HG03039 (cell line): ENCODE measurements at regions not wholly inside any gene's neighbourhood (a gene's known extent, or its start where the extent isn't known, plus 50 kb on each side); places are given as distances from the start of the nearest gene placed in this dataset.
"Not testable (repeated sequence)": the region's sequence is repeated elsewhere in the genome, so short reads cannot be mapped to it uniquely, and the experiment has no call there.

ENCODE experiments used
- ATAC-seq: cut with Tn5 transposase; IDR thresholded peaks from one replicate; pipeline ENCODE4 v1.9.1; 2021; ENCODE audit warnings: mild to moderate bottlenecking, moderate library complexity; ENCODE audit not compliant: unreplicated experiment

DNA sequence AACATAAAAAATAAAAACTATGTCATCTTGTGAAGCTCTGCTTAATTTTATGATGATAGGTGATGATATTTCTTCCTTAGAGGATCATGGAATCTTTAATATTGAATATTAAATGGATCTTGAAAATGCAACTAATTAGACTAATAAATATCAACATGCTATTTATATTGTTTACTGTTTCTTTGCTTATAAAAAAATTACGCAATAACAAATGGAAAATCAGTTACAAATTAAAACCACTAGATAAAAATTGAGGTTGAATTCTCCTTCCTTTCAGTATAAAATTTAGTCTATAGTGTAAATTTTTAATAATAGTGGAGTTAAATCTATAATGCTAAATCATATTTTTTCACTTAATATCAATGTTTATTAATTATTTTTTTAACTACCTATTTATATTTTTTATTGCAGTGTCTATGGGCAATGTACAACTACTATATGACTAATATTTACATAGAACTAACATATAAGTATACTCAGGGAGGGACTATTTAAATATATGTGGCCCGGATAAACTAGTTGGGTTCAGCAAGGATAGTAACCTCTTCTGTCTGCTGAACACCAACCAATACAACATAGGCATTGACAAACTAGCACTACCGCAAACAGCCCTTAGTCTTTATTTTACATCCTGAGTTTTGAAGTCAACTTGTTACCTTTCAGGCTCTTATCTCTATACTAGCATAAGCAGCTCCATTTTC, 628.0 kb downstream of the EFNB2 start:
- ATAC-seq = no peak

DNA sequence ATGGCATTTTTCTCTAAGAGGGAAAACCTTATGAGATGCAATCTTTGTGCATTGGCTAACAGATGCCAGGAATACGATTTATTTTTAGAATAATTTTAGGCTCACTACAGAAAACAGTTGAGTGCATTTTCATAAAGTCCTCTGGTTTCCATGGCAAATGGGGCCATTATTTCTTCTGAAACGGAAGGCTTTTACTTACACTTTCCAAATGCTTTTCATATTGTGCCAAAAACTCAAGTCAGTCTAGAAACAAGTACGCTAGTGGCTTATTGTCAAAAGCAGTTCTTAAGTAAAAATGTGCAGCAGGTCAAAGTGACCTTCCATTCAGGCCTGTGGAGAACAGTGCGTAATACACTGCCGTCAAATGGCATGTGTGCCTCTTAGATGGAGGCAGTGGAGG, 628.7 kb downstream of the EFNB2 start:
- ATAC-seq = no peak

DNA sequence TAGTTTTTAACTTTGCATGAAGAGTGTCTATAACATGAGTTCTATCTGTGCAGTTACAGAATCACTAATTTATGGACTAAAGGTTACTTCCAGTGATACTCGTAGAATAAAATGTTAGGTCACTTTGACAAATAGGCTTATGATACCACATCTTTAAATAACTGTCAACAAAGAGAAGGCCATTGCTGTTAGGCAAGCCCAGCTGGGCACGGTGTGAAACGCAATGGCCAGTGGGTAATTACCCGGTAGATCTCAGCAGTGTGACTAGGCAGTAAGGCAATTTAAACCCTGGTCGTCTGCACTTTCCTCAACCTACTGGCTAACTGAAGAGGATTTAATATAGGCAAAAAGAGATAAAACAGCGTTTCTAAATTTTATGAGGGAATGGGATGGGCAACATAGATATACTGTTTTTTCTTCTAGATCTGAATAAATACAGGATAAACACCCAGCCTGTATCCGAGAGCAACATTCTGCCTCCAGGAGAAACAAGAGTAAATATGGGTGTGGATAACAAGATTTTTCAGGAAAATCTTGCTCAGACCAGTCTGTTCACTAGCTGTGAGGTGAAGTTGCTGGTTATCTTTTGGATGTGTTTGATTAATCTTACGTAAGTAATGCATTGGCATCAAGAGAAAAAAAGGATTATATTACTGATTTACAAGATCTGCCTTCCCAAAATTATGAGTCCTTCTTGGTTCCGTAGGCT, 631.3 kb downstream of the EFNB2 start:
- ATAC-seq = no peak

DNA sequence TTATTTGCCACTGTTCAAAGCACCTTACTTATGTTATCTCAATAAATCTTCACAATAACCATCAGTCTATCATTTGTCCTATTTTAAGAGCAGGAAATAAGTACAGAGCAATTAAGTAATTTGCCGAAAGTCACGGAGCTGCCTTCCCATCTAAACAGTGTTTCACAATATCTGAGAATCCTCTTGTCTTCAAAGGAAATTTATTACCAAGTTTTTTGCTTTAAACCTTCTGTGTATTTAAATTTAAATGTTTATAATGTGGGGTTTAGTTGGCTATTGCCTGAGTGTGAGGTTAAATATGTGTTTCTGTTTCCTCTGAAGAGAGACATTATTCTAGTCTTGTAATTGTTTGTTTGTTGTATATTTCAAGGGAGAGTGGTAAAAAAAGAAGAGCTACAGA, 633.1 kb downstream of the EFNB2 start:
- no peak for ATAC-seq

DNA sequence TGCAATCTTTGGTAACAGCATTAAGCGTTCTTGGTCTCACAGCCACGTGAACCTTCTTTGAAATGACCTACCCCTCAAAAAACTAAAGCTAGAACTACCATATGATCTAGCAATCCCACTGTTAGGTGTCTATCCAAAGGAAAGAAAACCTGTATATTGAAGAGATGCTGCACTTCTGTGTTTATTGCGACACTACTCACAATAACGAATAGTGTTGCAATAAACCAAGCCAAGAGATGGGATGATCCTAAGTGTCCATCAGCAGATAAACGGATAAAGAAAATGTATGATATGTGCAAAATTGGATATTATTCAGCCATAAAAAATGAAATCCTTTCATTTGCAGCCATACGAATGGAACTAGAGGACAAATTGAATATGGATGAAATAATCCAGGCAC, 637.9 kb downstream of the EFNB2 start:
- no peak for ATAC-seq

DNA sequence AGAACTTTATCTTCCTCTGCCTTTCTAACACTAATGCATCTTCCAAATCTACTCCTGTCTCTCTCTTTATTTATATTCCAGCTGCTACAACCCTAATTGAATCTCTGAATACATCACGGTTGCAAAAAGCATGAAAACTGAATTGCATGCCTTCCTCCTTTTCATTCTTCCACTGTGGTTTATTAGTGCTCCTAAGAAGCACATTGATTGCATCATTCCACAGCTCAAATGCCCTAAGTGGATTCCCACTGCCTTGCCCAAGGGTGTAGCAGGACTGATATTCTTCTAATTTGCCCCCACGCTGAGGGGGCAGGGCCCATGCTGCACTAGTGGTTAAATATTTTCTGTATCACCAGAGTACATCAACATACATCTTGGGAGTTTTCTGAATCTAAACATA, 640.8 kb downstream of the EFNB2 start:
- ATAC-seq = no peak

DNA sequence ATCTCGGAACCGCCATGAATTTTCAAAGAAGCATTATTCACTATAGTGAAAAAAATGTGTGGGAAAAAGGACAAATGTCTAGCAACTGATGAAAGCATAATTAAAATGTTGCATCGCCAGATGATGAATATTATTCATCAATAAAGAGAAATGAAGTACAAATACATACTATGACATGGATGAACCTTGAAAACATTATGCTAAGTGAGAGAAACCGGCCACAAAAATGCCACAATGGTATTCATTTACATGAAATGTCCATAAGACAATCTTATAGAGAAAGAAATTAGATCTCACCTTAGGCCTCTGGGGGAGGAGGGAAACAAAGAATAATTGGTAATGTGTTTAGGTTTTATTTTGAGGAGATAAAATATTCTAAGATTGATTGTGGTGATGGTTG, 645.0 kb downstream of the EFNB2 start:
- ATAC-seq = no peak

DNA sequence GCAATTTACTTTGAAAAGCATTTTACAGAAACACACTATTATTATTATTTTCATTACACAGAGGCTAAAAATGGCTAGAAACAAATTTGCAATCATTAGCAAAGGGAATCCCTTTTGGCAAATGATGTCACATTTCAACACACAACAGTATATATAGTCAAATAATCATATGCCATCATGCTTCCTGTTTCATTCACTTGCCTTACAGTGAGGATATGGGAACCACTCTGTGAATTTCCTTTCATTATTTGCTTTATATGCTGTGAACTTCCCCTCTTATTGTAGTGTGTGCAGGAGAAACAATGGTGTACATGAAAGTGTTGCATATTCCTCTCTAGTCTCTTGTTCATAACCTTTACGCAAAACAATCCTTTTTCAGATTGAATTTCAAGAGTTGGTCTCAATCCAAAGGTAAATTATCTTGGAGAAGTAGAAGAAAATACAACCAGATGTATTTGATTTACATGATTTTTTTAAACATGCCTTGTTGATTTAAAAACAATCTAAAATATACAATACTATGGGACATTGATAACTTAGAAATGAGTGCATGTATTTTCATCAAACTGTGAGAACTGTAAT, 657.3 kb downstream of the EFNB2 start:
- ATAC-seq = no peak

DNA sequence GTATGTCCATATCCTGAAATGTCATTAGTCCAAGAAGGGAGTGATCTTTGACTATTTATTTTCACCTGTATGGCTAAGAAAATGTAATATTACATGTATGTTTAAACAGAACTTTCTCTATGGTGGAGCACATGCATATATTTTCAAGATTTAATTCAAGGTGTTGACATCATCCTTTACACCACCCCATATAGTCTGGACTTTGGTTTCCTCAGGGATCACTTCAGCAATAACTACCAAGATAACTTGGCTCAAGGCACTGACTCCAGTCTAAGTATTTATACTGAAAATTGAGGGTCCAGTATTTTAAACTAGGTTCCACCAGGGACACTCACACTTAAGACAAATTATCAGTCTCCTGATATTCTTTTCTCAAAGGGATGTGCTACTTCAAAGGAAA, 660.6 kb downstream of the EFNB2 start:
- ATAC-seq = no peak

DNA sequence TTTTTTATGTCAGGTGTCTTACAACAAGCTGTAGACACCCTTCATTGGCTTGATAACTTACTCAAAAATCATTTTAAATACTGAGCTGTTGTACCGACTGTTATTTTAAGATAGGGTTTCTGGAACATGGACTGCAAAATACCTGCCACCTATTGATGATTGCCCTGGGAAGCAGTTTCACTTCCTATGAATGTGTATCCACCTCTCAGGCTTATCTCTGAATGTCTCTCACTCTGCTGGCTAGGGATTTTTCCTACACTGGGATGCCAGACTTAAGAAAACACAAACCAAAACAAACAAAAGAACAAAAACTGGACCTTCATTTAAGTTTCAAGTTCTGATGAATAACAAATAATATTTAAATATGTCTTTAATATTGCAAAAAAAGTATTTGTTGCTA, 663.7 kb downstream of the EFNB2 start:
- no peak for ATAC-seq

DNA sequence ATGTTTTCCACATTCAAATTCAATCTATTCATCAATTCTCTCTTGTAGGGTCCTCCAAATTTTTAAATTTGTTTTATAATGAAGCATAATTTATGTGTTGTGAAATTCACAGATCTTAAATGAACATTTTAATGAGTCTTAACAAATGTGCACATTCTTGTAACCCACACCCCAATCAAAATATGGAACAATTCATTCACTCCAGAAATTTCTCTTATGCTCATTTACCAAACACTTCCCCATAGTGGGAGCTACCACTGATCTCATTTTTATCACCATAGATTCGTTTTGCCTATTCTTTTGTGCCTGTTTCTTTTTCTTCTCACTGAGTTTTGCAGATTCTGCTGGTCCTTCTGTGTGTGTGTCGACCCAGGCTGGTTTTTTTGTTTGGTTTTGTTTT, 664.1 kb downstream of the EFNB2 start:
- ATAC-seq = no peak

DNA sequence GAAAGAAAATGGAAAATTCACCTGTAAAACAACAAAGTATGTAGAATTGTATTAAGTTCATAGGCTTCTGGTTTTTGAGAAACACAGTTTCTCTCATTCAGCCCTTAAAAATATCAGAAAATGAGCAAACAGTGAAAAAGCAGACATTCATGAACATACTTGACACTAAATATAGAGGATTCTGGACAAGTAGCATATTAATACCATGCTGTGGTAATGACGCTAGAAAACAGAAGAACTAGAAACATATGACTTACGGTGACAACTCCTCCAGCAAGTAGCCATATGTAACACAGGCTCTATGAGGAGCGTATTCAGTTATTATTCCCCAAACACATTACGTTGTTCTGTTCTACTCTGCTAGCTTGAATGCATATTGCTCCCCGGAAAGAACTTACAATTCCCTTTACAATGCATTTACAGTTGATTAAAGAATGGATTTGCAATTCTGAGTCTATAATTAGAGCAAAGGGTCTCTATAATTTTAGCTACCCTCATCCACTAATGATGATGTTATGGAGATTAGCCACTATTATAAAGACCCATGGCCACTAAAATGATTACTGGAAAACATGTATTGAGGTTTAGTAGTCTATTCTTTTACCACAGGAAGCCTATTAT, 672.1 kb downstream of the EFNB2 start:
- no peak for ATAC-seq

DNA sequence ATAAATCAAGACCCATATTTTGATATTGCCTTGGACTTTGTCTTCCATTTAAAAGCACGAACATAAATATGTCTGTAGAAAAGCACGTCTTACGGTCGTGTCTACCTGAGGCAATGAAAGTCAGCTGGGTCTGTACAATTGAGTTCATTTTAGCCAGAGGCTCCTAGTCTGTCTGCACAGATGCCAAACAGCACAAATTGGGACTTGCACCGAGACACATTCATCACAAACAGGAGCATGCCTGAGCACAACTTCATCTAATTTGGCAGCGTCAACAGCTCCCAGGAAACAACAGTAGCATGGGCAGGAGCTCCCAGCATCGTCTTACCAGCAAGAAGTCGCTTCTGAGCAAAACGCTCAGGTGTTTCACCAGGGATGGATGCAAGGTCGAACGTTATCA, 687.0 kb downstream of the EFNB2 start:
- no peak for ATAC-seq

DNA sequence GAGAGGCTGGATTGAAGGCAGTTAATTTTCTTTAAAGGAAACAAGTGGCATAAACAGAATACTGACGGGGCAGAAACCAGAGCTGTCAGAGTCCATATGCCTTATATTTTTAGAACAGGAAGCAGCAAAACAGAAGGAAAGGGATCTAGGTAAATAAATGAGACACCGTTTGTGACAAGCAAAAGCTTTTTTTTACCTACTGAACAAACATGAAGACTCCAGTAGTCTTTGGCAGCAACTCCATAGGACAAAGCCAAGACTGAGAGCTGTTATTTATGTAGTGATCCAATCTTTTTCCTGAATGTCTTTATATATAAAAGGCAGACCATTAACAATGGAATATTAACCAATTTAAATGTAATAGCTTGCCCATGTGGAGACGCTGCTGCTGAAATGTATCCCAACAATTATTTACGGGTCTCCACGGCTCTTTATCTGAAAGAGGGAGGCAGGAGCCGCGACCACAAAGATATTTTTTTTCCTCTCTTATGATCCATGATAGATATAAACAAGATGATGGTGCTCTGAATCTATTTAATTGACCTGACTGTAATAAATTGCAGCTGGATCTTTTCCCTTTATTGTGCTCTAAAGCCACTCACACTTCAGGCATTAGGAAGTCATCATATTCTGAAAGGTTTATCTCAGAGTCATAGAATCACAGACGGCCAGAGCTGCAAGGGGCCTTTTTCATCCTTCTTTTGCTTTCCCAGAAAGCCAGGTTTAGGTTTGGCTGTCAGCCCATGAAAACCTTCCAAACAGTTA, 687.8 kb downstream of the EFNB2 start:
- no peak for ATAC-seq

DNA sequence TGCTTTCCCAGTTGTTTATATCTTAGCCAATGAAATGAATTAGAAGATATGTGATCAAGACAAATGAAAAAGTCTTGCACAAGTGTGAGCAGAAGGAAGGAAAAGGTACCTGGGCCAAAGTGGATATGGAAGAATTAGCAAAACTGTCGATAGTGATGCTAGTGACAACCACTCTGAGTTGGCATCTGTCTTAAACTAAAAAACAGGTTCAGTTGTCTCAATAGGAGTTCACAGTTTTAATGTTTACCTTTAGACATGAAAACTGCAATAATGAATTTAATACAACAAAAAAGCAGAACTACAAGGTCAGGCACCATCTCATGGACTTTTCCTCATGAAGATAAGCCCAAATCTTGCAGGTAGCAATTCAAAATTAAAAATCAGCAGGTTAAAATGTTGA, 688.5 kb downstream of the EFNB2 start:
- ATAC-seq = no peak

DNA sequence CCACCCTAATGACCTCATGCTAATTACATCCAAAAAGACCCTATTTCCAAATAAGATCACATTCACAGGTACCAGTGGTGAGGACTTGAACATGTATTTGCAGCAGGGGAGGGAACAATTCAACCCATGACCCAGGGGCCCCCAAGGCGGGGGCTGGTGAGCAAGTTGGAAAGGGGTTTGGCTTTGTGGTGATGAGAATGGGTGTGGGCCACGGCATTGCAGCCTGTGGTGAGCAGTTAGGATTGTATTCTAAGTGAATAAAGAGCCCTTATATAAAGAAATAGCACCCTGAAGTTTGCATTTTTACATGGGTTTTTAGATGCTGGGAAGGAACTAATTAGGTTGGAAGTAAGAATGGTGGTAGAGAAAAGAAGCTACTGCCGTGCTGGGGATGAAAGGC, 694.2 kb downstream of the EFNB2 start:
- no peak for ATAC-seq

DNA sequence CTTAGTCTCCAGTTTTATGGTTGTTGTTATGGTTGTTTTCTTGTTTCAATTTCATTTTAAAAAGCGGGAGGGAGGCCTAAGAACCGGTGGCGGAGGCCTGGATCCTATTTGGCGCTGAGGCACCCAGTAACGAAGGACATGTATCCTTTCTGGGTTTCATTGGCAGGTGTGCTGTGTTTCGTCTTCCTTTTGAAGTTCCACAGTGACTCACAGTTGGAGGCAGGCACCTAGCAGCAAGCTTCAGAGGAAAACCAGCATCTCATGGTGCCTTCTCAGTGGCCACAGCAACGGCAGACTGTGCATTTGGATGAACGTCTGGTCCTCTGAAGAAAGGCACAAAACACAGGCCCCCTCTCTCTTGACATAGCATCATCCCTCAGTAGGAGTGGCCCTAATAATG, 697.2 kb downstream of the EFNB2 start:
- no peak for ATAC-seq

DNA sequence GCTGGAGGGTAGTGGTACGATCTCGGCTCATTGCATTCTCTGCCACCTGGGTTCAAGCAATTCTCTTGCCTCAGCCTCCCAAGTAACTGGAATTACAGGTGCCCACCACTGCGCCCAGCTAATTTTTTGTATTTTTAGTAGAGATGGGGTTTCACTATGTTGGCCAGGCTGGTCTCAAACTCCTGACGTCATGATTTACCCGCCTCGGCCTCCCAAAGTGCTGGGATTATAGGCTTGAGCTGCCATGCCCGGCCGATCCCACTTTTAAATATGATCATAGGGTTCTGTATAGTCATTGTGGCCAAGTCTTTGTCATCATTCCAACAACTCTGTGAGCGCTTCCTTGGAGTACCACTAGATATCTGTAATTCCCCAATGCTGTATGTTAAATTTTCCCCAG, 698.2 kb downstream of the EFNB2 start:
- not testable (repeated sequence) for ATAC-seq

DNA sequence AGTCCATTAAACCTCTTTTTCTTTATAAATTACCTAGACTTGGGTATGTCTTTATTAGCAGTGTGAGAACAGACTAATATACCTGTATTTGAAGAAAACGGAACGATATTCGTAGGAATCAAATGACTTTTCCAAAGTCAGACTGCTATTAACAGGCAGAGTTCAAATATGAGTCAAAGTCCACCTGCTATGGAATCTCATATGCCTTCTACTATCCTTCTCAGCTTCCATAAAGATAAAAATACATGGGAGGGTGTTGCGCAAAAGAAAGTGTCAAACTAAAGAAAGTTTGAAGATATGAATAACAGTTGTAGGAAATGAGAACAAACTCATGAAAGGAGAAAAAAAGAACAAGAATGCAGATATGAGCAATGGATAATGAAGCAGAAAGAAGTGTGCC, 704.6 kb downstream of the EFNB2 start:
- ATAC-seq = no peak

DNA sequence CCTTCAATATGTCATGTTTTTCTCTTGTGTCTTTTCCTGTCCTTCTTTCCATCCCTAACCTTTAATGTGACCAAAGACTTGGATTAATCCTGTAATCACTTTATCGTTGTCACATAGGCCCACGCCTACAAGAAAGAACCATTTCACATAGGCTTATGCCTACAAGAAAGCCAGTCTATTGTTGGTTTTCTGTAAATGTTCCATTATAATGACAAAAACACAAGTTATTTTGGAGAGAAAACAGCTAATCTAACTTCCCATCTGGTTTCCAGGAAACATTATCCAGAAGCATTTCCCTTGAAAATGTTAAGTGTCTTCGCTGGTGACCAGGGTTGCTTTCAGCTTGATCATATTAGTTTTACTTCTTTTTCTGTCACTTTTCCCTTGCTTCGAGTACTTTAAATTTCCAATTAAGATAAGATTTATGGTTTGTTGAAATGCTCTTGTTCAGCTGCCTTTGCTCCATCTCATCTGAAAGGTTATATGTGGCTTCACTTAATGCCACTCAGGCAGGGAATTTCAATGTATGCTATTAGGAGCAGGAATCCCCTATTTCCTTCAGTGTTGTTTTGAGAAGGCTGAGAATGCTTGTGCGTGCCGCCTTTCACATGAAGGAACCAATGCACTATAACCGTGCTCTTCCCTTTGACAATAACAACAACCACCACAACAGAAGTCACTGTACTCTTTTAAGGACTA, 708.2 kb downstream of the EFNB2 start:
- no peak for ATAC-seq

DNA sequence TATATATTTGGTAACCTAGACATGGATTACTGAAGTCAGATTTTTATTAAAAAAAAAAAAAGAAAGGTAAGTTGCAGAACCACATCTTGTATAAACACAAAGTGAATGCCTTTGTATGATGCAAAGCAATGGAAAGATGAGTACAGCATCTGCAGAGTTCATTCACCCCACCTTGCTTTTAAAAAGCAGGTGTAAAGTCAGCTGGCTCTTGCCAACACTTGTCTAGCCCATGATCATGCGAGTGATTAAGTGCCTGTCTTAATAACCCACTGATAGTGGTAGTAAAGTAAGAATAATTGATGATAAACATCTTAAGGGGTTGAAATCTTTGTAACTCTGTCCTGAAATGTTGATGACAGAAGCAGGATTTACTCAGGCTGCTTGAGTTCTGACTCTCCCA, 710.4 kb downstream of the EFNB2 start:
- no peak for ATAC-seq
